ENCODE measurements at regions not wholly inside any gene's neighbourhood (a gene's known extent, or its start where the extent isn't known, plus 50 kb on each side); places are given as distances from the start of the nearest gene placed in this dataset.

GRCh38 chr4:123327846-123328429, 68.7 kb upstream of the SPRY1 start:
- intact Hi-C loops (cut with DNase I), result no loop called here
- no peak overlapping the region for H3K27ac ChIP-seq
- no peaks in the 10 kb centered on the region for H3K4me1 ChIP-seq

GRCh38 chr4:123338715-123339114, 57.9 kb upstream of the SPRY1 start:
- DNase-seq (no peak), ATAC-seq (no peak)
- no peaks in the 10 kb centered on the region for H3K9me3 ChIP-seq
- no peak overlapping the region for H3K4me3 ChIP-seq
- no peak overlapping the region for H3K27ac ChIP-seq
- no peaks in the 10 kb centered on the region for H3K27me3 ChIP-seq (ENCODE audit: low read depth)
- no peaks in the 10 kb centered on the region for H3K36me3 ChIP-seq
- intact Hi-C loops (cut with DNase I), result no loop called here
- H3K4me1 ChIP-seq, result no peaks in the 10 kb centered on the region
- TF ChIP-seq CTCF (IDR thresholded peaks at IDR 0.05), result no peak

More at GRCh38 chr4:123327846-123328429, 68.7 kb upstream of the SPRY1 start:
- Histone ChIP-seq H3K9me3 (no peaks in the 10 kb centered on the region), H3K4me3 (no peak overlapping the region), H3K27me3 (ENCODE audit: low read depth) (no peaks in the 10 kb centered on the region), H3K36me3 (no peaks in the 10 kb centered on the region)
- DNase-seq (no peak), ATAC-seq (no peak)
- no peak for TF ChIP-seq CTCF (IDR thresholded peaks at IDR 0.05)

- ATAC-seq (peak in 1 of 2 donors; percentile 27), DNase-seq (no peak)
- no peak for TF ChIP-seq CTCF (IDR thresholded peaks at IDR 0.05)
- H3K27me3 ChIP-seq (ENCODE audit: low read depth), result no peaks in the 10 kb centered on the region
- no peaks in the 10 kb centered on the region for H3K36me3 ChIP-seq
- no peaks in the 10 kb centered on the region for H3K9me3 ChIP-seq
- H3K4me3 ChIP-seq, result no peak overlapping the region
- intact Hi-C loops (cut with DNase I), result no loop called here
- no peaks in the 10 kb centered on the region for H3K4me1 ChIP-seq
- H3K27ac ChIP-seq, result no peak overlapping the region
Measured at GRCh38 chr4:123339507-123340380, 56.9 kb upstream of the SPRY1 start.

GRCh38 chr4:123340381-123340701, 56.3 kb upstream of the SPRY1 start:
- no peak overlapping the region for H3K27ac ChIP-seq
- H3K36me3 ChIP-seq, result no peaks in the 10 kb centered on the region
- H3K4me1 ChIP-seq, result no peaks in the 10 kb centered on the region
- no peaks in the 10 kb centered on the region for H3K9me3 ChIP-seq
- ATAC-seq, result no peak
- TF ChIP-seq CTCF (IDR thresholded peaks at IDR 0.05), result no peak
- intact Hi-C loops (cut with DNase I), result no loop called here
- H3K4me3 ChIP-seq, result no peak overlapping the region
- DNase-seq, result no peak
- no peaks in the 10 kb centered on the region for H3K27me3 ChIP-seq (ENCODE audit: low read depth)

- DNase-seq, result no peak
- H3K27ac ChIP-seq, result no peak overlapping the region
- no peaks in the 10 kb centered on the region for H3K36me3 ChIP-seq
- H3K9me3 ChIP-seq, result no peaks in the 10 kb centered on the region
- H3K4me1 ChIP-seq, result no peaks in the 10 kb centered on the region
- ATAC-seq, result no peak
- TF ChIP-seq CTCF (IDR thresholded peaks at IDR 0.05), result no peak
- H3K27me3 ChIP-seq (ENCODE audit: low read depth), result no peaks in the 10 kb centered on the region
- no peak overlapping the region for H3K4me3 ChIP-seq
- intact Hi-C loops (cut with DNase I), result no loop called here
Measured at GRCh38 chr4:123342498-123342897, 54.1 kb upstream of the SPRY1 start.

All from lower lobe of right lung (tissue), 2 donors.